ENCODE measurements at regions not wholly inside any gene's neighbourhood (a gene's known extent, or its start where the extent isn't known, plus 50 kb on each side); places are given as distances from the start of the nearest gene placed in this dataset.

- H3K4me1 ChIP-seq (ENCODE audit: control insufficient read depth, insufficient read depth, low read length), result no peaks in the 10 kb centered on the region
- H3K4me3 ChIP-seq (ENCODE audit: low read depth, low read length), result no peak overlapping the region
- CTCF ChIA-PET, result no interaction called here
- no peaks in the 10 kb centered on the region for H3K9me3 ChIP-seq (ENCODE audit: control insufficient read depth, insufficient read depth, low read depth, low read length)
- TF ChIP-seq TRIM28 (IDR thresholded peaks at IDR 0.05; ENCODE audit: borderline replicate concordance, low read length), result no peak
- no peak for TF ChIP-seq ZNF362 (tag by site-specific recombination; IDR thresholded peaks at IDR 0.05)
- TF ChIP-seq ZNF239 (tag by site-specific recombination; IDR thresholded peaks at IDR 0.05), result no peak
- TF ChIP-seq KLF16 (tag by site-specific recombination; IDR thresholded peaks at IDR 0.05), result no peak
- TF ChIP-seq EGR2 (tag by site-specific recombination; IDR thresholded peaks at IDR 0.05; ENCODE audit: low read depth), result no peak
- TF ChIP-seq ZNF223 (tag by site-specific recombination; IDR thresholded peaks at IDR 0.05), result no peak
- TF ChIP-seq ZNF529 (tag by site-specific recombination; IDR thresholded peaks at IDR 0.05; ENCODE audit: insufficient replicate concordance), result no peak
- no peak for TF ChIP-seq ZXDB (tag by site-specific recombination; IDR thresholded peaks at IDR 0.05)
- TF ChIP-seq PRDM1 (tag by site-specific recombination; IDR thresholded peaks at IDR 0.05), result no peak
- no peak for TF ChIP-seq SP2 (tag by site-specific recombination; IDR thresholded peaks at IDR 0.05)
- TF ChIP-seq ZNF623 (tag by site-specific recombination; IDR thresholded peaks at IDR 0.05), result no peak
- no peak for TF ChIP-seq ZNF140 (tag by site-specific recombination; IDR thresholded peaks at IDR 0.05)
- TF ChIP-seq ZNF621 (tag by site-specific recombination; IDR thresholded peaks at IDR 0.05), result no peak
- no peak for TF ChIP-seq ZNF248 (tag by site-specific recombination; IDR thresholded peaks at IDR 0.05)
- no peaks in the 10 kb centered on the region for H3K36me3 ChIP-seq (ENCODE audit: control insufficient read depth in 2 of 2, insufficient read depth in 1 of 2, low read length in 2 of 2)
- H3K27ac ChIP-seq (ENCODE audit: extremely low read depth, low read depth, low read length), result no peak overlapping the region
- POLR2A ChIA-PET, result no interaction called here
Measured at GRCh38 chr3:153266619-153267018, 104.6 kb downstream of the RAP2B start.

GRCh38 chr3:153268564-153269279 is 106.7 kb downstream of the RAP2B start:
- H3K36me3 ChIP-seq (ENCODE audit: control insufficient read depth in 2 of 2, insufficient read depth in 1 of 2, low read length in 2 of 2), result no peaks in the 10 kb centered on the region
- no peaks in the 10 kb centered on the region for H3K9me3 ChIP-seq (ENCODE audit: control insufficient read depth, insufficient read depth, low read depth, low read length)
- H3K4me3 ChIP-seq (ENCODE audit: low read depth, low read length), result no peak overlapping the region
- H3K27ac ChIP-seq (ENCODE audit: extremely low read depth, low read depth, low read length), result no peak overlapping the region
- ChIA-PET CTCF (no interaction called here), POLR2A (no interaction called here)
- H3K4me1 ChIP-seq (ENCODE audit: control insufficient read depth, insufficient read depth, low read length), result no peaks in the 10 kb centered on the region
- TF ChIP-seq ZNF266 (tag by site-specific recombination; IDR thresholded peaks at IDR 0.05; ENCODE audit: low read depth) (no peak), ZNF274 (IDR thresholded peaks at IDR 0.05; ENCODE audit: low read length) (no peak), ZNF274 (tag by site-specific recombination; IDR thresholded peaks at IDR 0.05; ENCODE audit: borderline replicate concordance) (no peak), HIC1 (tag by site-specific recombination; IDR thresholded peaks at IDR 0.05) (no peak), ZNF354C (tag by site-specific recombination; IDR thresholded peaks at IDR 0.05; ENCODE audit: borderline replicate concordance, low read depth) (no peak), OVOL3 (tag by site-specific recombination; IDR thresholded peaks at IDR 0.05) (no peak), ZNF23 (tag by site-specific recombination; IDR thresholded peaks at IDR 0.05; ENCODE audit: borderline replicate concordance) (no peak), ZNF837 (tag by site-specific recombination; IDR thresholded peaks at IDR 0.05) (no peak), ZNF776 (tag by site-specific recombination; IDR thresholded peaks at IDR 0.05; ENCODE audit: borderline replicate concordance) (no peak), ZNF768 (tag by site-specific recombination; IDR thresholded peaks at IDR 0.05) (no peak), ZNF18 (tag by site-specific recombination; IDR thresholded peaks at IDR 0.05) (no peak), ZNF280C (tag by site-specific recombination; IDR thresholded peaks at IDR 0.05) (no peak), ZNF501 (tag by site-specific recombination; IDR thresholded peaks at IDR 0.05) (no peak), EGR2 (tag by site-specific recombination; IDR thresholded peaks at IDR 0.05; ENCODE audit: low read depth) (no peak), ZSCAN30 (tag by site-specific recombination; IDR thresholded peaks at IDR 0.05) (no peak), ZNF514 (tag by site-specific recombination; IDR thresholded peaks at IDR 0.05) (no peak)

Data from HEK293 (cell line).